Osteoblast (primary cell): ENCODE measurements at regions not wholly inside any gene's neighbourhood (a gene's known extent, or its start where the extent isn't known, plus 50 kb on each side); places are given as distances from the start of the nearest gene placed in this dataset.

Experiments used
- DNase-seq: peaks from one replicate; pipeline ENCODE4 v3.0.0; 2011; ENCODE audit warnings: low spot score, mixed read lengths; ENCODE audit not compliant: insufficient read length; ENCODE audit errors: missing footprints
- H2AFZ ChIP-seq: 2 replicates; pipeline ENCODE4 v1.6.0; 2011; ENCODE audit warnings: mild to moderate bottlenecking, low read length
- H3K27ac ChIP-seq: 2 replicates; pipeline ENCODE4 v1.5.1; 2011; ENCODE audit warnings: mild to moderate bottlenecking, low read depth, low read length, moderate library complexity
- H3K27me3 ChIP-seq: 2 replicates; pipeline ENCODE4 v1.6.0; 2012; ENCODE audit warnings: mild to moderate bottlenecking, control low read depth, inconsistent platforms, low read length, moderate library complexity; ENCODE audit not compliant: insufficient read depth
- H3K36me3 ChIP-seq: 2 replicates; pipeline ENCODE4 v1.5.1; 2011; ENCODE audit warnings: mild to moderate bottlenecking, low read length, control low read depth, moderate library complexity; ENCODE audit not compliant: insufficient read depth
- H3K4me1 ChIP-seq: 2 replicates; pipeline ENCODE4 v1.5.1; 2011; ENCODE audit warnings: mild to moderate bottlenecking, low read length, control low read depth, moderate library complexity; ENCODE audit not compliant: insufficient read depth
- H3K4me2 ChIP-seq: 2 replicates; pipeline ENCODE4 v1.6.0; 2011; ENCODE audit warnings: mild to moderate bottlenecking, low read length; ENCODE audit not compliant: insufficient read depth
- H3K4me3 ChIP-seq: fragments of 200-600 bp; sonication (generic); 3 replicates; pipeline ENCODE4 v1.5.1; 2012; ENCODE audit warnings: mild to moderate bottlenecking, low read length, inconsistent platforms; ENCODE audit not compliant: insufficient read depth
- H3K79me2 ChIP-seq: 2 replicates; pipeline ENCODE4 v1.6.0; 2012; ENCODE audit warnings: mild to moderate bottlenecking, low read length, control low read depth, inconsistent platforms; ENCODE audit not compliant: insufficient read depth
- H3K9me3 ChIP-seq: 2 replicates; pipeline ENCODE4 v1.5.1; 2011; ENCODE audit warnings: low read depth, low read length, control low read depth
- H4K20me1 ChIP-seq: 2 replicates; pipeline ENCODE4 v1.6.0; 2012; ENCODE audit warnings: mild to moderate bottlenecking, low read length, control low read depth; ENCODE audit not compliant: insufficient read depth
- CTCF ChIP-seq: IDR thresholded peaks from 2 replicates; pipeline ENCODE4 v1.5.1; 2011; ENCODE audit warnings: mild to moderate bottlenecking, low read depth, low read length, moderate library complexity; ENCODE audit errors: extremely low read depth

- Histone ChIP-seq H2AFZ (no peak overlapping the region), H4K20me1 (no peaks in the 10 kb centered on the region), H3K9me3 (no peaks in the 10 kb centered on the region), H3K4me2 (no peak overlapping the region), H3K36me3 (no peaks in the 10 kb centered on the region), H3K4me3 (no peak overlapping the region), H3K4me1 (peaks cover 24% of the 10 kb centered on the region), H3K27ac (peak overlapping the region; percentile 96), H3K27me3 (no peaks in the 10 kb centered on the region), H3K79me2 (no peaks in the 10 kb centered on the region)
- TF ChIP-seq CTCF, result no peak
- DNase-seq, result peak; percentile 30
Measured at GRCh38 chr5:68047035-68047434, 168.5 kb upstream of the PIK3R1 start.

DNA sequence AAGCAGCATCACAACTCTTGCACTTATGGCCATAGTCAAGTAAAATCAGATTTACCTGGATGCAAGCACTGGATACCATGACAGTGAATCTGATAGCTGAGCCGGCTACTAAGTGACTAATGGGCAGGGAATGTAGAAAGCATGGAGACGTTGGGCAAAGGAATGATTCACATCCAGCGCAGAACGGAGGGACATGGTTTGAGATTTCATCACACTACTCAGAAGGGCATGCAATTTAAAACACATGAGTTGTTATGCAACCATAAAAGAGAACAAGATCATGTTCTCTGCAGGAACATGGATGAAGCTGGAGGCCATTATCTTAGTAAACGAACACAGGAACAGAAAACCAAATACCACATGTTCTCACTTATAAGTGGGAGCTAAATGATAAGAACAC, 169.1 kb upstream of the PIK3R1 start:
- H3K4me3 ChIP-seq, result no peak overlapping the region
- peak overlapping the region; percentile 60 for H3K4me2 ChIP-seq
- peaks cover 24% of the 10 kb centered on the region for H3K4me1 ChIP-seq
- DNase-seq, result peak; percentile 62
- no peaks in the 10 kb centered on the region for H4K20me1 ChIP-seq
- peak overlapping the region; percentile 54 for H2AFZ ChIP-seq
- H3K9me3 ChIP-seq, result no peaks in the 10 kb centered on the region
- TF ChIP-seq CTCF, result no peak
- no peaks in the 10 kb centered on the region for H3K36me3 ChIP-seq
- H3K27me3 ChIP-seq, result no peaks in the 10 kb centered on the region
- H3K27ac ChIP-seq, result peak overlapping the region; percentile 96
- no peaks in the 10 kb centered on the region for H3K79me2 ChIP-seq

GRCh38 chr5:68041293-68041692, 174.3 kb upstream of the PIK3R1 start:
- H3K27me3 ChIP-seq, result no peaks in the 10 kb centered on the region
- H3K4me2 ChIP-seq, result no peak overlapping the region
- H4K20me1 ChIP-seq, result no peaks in the 10 kb centered on the region
- H3K4me1 ChIP-seq, result peaks cover 13% of the 10 kb centered on the region
- no peak for TF ChIP-seq CTCF
- H3K9me3 ChIP-seq, result no peaks in the 10 kb centered on the region
- H3K4me3 ChIP-seq, result no peak overlapping the region
- H3K79me2 ChIP-seq, result no peaks in the 10 kb centered on the region
- H3K36me3 ChIP-seq, result no peaks in the 10 kb centered on the region
- no peak overlapping the region for H2AFZ ChIP-seq
- no peak overlapping the region for H3K27ac ChIP-seq
- DNase-seq, result no peak

DNA sequence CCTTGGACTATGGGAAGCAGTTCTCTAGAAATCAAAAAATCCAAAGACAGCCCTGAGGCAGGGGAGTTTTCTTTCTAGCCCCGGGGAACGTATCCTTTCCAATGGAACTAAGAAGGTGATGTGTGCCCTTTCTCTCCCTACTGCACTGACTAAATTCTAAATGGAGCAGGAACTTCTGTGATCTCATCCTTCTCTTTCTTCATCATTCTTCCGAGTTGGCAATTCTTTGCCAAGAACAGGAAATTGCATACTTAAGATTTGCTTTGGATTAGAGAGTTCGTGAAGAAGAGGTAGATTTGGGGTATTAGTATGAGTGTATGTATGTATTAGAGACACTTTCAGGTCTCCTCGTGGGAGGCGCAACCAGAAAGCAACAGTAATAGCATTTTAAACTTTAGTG, 178.0 kb upstream of the PIK3R1 start:
- no peaks in the 10 kb centered on the region for H3K9me3 ChIP-seq
- H3K36me3 ChIP-seq, result no peaks in the 10 kb centered on the region
- no peaks in the 10 kb centered on the region for H3K4me1 ChIP-seq
- no peak overlapping the region for H3K4me2 ChIP-seq
- H4K20me1 ChIP-seq, result no peaks in the 10 kb centered on the region
- H3K4me3 ChIP-seq, result no peak overlapping the region
- H3K27ac ChIP-seq, result no peak overlapping the region
- no peak for TF ChIP-seq CTCF
- no peaks in the 10 kb centered on the region for H3K79me2 ChIP-seq
- DNase-seq, result no peak
- H3K27me3 ChIP-seq, result no peaks in the 10 kb centered on the region
- no peak overlapping the region for H2AFZ ChIP-seq
